ENCODE measurements at regions not wholly inside any gene's neighbourhood (a gene's known extent, or its start where the extent isn't known, plus 50 kb on each side); places are given as distances from the start of the nearest gene placed in this dataset.

GRCh38 chr10:121188005-121188404, 336.8 kb downstream of the WDR11 start:
- no peak for DNase-seq

- DNase-seq = no peak
Measured at GRCh38 chr10:121189066-121189465, 337.9 kb downstream of the WDR11 start.

- DNase-seq = no peak
Measured at GRCh38 chr10:121194696-121195523, 343.7 kb downstream of the WDR11 start.

- no peak for DNase-seq
Measured at GRCh38 chr10:121195524-121195910, 344.4 kb downstream of the WDR11 start.

- no peak for DNase-seq
Measured at GRCh38 chr10:121199081-121199480, 347.9 kb downstream of the WDR11 start.

GRCh38 chr10:121205625-121206024, 354.5 kb downstream of the WDR11 start:
- no peak for DNase-seq

- no peak for DNase-seq
Measured at GRCh38 chr10:121211446-121211845, 360.3 kb downstream of the WDR11 start.

- no peak for DNase-seq
Measured at GRCh38 chr10:121213437-121213836, 362.3 kb downstream of the WDR11 start.

- no peak for DNase-seq
Measured at GRCh38 chr10:121216295-121216694, 365.1 kb downstream of the WDR11 start.

GRCh38 chr10:121216721-121217181, 365.6 kb downstream of the WDR11 start:
- peak; percentile 12 for DNase-seq

- DNase-seq = no peak
Measured at GRCh38 chr10:121217331-121217730, 366.2 kb downstream of the WDR11 start.

- DNase-seq = no peak
Measured at GRCh38 chr10:121221072-121221471, 369.9 kb downstream of the WDR11 start.

- DNase-seq = no peak
Measured at GRCh38 chr10:121221991-121222390, 370.8 kb downstream of the WDR11 start.

- no peak for DNase-seq
Measured at GRCh38 chr10:121222842-121223241, 371.7 kb downstream of the WDR11 start.

- no peak for DNase-seq
Measured at GRCh38 chr10:121231079-121231478, 367.2 kb downstream of the FGFR2 start.

- no peak for DNase-seq
Measured at GRCh38 chr10:121232494-121232893, 365.8 kb downstream of the FGFR2 start.

- no peak for DNase-seq
Measured at GRCh38 chr10:121235692-121236091, 362.6 kb downstream of the FGFR2 start.

- DNase-seq = no peak
Measured at GRCh38 chr10:121236621-121237020, 361.6 kb downstream of the FGFR2 start.

- no peak for DNase-seq
Measured at GRCh38 chr10:121237718-121238117, 360.5 kb downstream of the FGFR2 start.

GRCh38 chr10:121240011-121240410, 358.2 kb downstream of the FGFR2 start:
- no peak for DNase-seq

GRCh38 chr10:121240556-121240955, 357.7 kb downstream of the FGFR2 start:
- DNase-seq = no peak

- no peak for DNase-seq
Measured at GRCh38 chr10:121241337-121241736, 356.9 kb downstream of the FGFR2 start.

- DNase-seq = no peak
Measured at GRCh38 chr10:121242741-121243608, 355.3 kb downstream of the FGFR2 start.
